Natural killer cell (primary cell): ENCODE measurements at regions not wholly inside any gene's neighbourhood (a gene's known extent, or its start where the extent isn't known, plus 50 kb on each side); places are given as distances from the start of the nearest gene placed in this dataset.
"Not testable (repeated sequence)": the region's sequence is repeated elsewhere in the genome, so short reads cannot be mapped to it uniquely, and the experiment has no call there.

Experiments
- ATAC-seq, 3 donors: fragments of 150-1000 bp in 2 of 3; fragments of 200-7000 bp in 1 of 3; cut with Tn5 transposase; 1 replicate in 1 of 3; 2 replicates in 2 of 3; pipeline ENCODE4 v1.10.0; 2021; ENCODE audit warnings: mild to moderate bottlenecking in 2 of 3, moderate library complexity in 2 of 3
- DNase-seq, 2 donors: peaks; one replicate each; pipeline versions ENCODE4 v3.0.0 to v3.0.0-alpha.2; 2013 to 2021; ENCODE audit warnings: mixed read lengths in 1 of 2
- H3K27ac ChIP-seq: one replicate; pipeline ENCODE4 v1.5.1; 2013; ENCODE audit warnings: mild to moderate bottlenecking, low read length
- H3K27me3 ChIP-seq: one replicate; pipeline ENCODE4 v1.6.1; 2013; ENCODE audit warnings: low read length; ENCODE audit not compliant: control insufficient read depth, insufficient read depth
- H3K36me3 ChIP-seq: one replicate; pipeline ENCODE4 v1.6.1; 2013; ENCODE audit warnings: low read length; ENCODE audit not compliant: control insufficient read depth, insufficient read depth
- H3K4me1 ChIP-seq: one replicate; pipeline ENCODE4 v1.6.1; 2013; ENCODE audit warnings: low read length; ENCODE audit not compliant: control insufficient read depth, insufficient read depth
- H3K4me3 ChIP-seq: one replicate; pipeline ENCODE4 v1.5.1; 2013; ENCODE audit warnings: low read length
- H3K9me3 ChIP-seq: one replicate; pipeline ENCODE4 v1.6.1; 2013; ENCODE audit warnings: low read length; ENCODE audit not compliant: control insufficient read depth, insufficient read depth
- H3K27ac Mint-ChIP-seq, 2 donors: one replicate each; pipeline ENCODE4 v1.8.0; 2022; ENCODE audit warnings: mild to moderate bottlenecking in 2 of 2, mixed read lengths in 2 of 2, moderate library complexity in 1 of 2
- H3K27me3 Mint-ChIP-seq, 2 donors: one replicate each; pipeline ENCODE4 v1.8.0; 2022; ENCODE audit warnings: low read depth in 2 of 2, mixed read lengths in 2 of 2
- H3K36me3 Mint-ChIP-seq: one replicate; pipeline ENCODE4 v1.8.0; 2022; ENCODE audit warnings: mixed read lengths
- H3K4me1 Mint-ChIP-seq, 2 donors: one replicate each; pipeline ENCODE4 v1.8.0; 2022; ENCODE audit warnings: mixed read lengths in 2 of 2
- H3K4me3 Mint-ChIP-seq: one replicate; pipeline ENCODE4 v1.8.0; 2022; ENCODE audit warnings: mild to moderate bottlenecking, moderate library complexity, mixed read lengths
- H3K9me3 Mint-ChIP-seq, 2 donors: one replicate each; pipeline ENCODE4 v1.8.0; 2022; ENCODE audit warnings: mixed read lengths in 2 of 2
- WGBS: methylation state at CpG from one replicate; pipeline ENCODE4 v1.1.7; 2013; ENCODE audit warnings: missing lambda C conversion rate; ENCODE audit not compliant: insufficient coverage; 5-methylcytosine and 5-hydroxymethylcytosine counted together
- intact Hi-C: fragments of 100-400 bp; cut with micrococcal nuclease; formaldehyde crosslinking; loops from one replicate; pipeline ENCODE4 v1.14.2; 2022
- TF ChIP-seq, protein P1 (sequence below): fragments of 200-600 bp; IDR thresholded peaks from one replicate; pipeline ENCODE4 v1.8.0; 2022; ENCODE audit warnings: antibody characterized with exemption

DNA sequence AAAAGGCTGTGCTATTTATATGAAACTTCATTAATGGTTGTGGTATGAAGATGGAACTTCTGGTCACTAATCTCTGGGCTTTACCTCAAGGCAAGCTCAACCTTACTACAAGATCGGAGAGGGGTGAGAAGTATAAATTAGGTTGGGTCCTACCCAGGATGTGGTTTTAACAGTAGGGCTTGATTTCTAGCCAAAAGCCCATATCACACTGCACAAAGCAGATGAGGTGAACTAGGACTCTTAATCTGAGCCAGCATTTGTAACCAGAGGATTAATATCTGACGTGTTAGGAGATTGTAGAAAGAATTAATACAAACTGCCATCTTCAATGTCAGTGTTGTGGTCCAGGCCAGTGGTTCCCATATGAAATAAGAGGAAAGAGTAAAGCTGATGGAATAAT lies 86.4 kb upstream of the RGPD4 start:
- peaks cover 0 to 4% of the 10 kb centered on the region in 2 donors for H3K9me3 Mint-ChIP-seq
- 14% methylated on average over 1 of the region's 2 CpGs for WGBS

DNA sequence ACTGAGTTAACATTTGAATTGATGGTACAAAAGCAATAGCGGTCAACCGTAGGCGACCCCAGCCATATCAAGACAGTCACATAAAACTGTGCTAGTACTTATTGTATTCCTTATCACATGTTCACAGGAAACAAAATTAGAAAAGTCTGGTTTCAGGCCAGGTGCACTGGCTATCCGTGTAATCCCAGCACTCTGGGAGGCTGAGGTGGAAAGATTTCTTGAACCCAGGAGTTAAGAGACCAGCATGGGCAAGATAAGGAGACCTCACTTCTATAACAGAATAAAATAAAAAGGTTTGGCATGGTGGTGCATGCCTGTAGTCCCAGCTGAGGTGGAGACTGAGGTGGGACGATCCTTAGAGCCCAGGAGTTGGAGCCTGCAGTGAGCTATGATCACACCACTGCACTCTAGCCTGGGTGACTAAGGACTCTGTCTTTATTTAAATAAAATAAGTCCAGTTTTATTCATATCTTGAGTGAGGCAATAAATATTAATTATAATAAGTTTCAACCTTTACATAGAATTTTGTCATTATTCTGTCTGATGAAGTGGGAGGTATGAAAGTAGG lies 84.1 kb upstream of the RGPD4 start:
- intact Hi-C loops, result no loop called here
- no peak overlapping the region for H3K27ac Mint-ChIP-seq
- no peak overlapping the region for H3K4me3 Mint-ChIP-seq
- DNase-seq (no peak), ATAC-seq (no peak)
- WGBS, result 96% methylated on average over 5 of the region's 5 CpGs
- Histone ChIP-seq H3K27me3 (no peaks in the 10 kb centered on the region), H3K27ac (no peak overlapping the region), H3K9me3 (no peaks in the 10 kb centered on the region), H3K4me1 (no peaks in the 10 kb centered on the region), H3K36me3 (no peaks in the 10 kb centered on the region), H3K4me3 (no peak overlapping the region)
- H3K4me1 Mint-ChIP-seq, result peaks cover 15 to 21% of the 10 kb centered on the region in 2 donors
- peaks cover 0 to 4% of the 10 kb centered on the region in 2 donors for H3K9me3 Mint-ChIP-seq
- H3K27me3 Mint-ChIP-seq, result no peaks in the 10 kb centered on the region
- no peaks in the 10 kb centered on the region for H3K36me3 Mint-ChIP-seq
- TF ChIP-seq, protein P1, sequence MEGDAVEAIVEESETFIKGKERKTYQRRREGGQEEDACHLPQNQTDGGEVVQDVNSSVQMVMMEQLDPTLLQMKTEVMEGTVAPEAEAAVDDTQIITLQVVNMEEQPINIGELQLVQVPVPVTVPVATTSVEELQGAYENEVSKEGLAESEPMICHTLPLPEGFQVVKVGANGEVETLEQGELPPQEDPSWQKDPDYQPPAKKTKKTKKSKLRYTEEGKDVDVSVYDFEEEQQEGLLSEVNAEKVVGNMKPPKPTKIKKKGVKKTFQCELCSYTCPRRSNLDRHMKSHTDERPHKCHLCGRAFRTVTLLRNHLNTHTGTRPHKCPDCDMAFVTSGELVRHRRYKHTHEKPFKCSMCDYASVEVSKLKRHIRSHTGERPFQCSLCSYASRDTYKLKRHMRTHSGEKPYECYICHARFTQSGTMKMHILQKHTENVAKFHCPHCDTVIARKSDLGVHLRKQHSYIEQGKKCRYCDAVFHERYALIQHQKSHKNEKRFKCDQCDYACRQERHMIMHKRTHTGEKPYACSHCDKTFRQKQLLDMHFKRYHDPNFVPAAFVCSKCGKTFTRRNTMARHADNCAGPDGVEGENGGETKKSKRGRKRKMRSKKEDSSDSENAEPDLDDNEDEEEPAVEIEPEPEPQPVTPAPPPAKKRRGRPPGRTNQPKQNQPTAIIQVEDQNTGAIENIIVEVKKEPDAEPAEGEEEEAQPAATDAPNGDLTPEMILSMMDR, result no peak

More for the DNA sequence above, 86.4 kb upstream of the RGPD4 start:
- Mint-ChIP-seq H3K36me3 (no peaks in the 10 kb centered on the region), H3K4me1 (peaks cover 15 to 21% of the 10 kb centered on the region in 2 donors), H3K4me3 (peak overlapping the region; percentile 63), H3K27ac (peak overlapping the region; percentile 6 to 75), H3K27me3 (no peaks in the 10 kb centered on the region)
- intact Hi-C loops, result no loop called here
- TF ChIP-seq, protein P1, result no peak
- no peaks in the 10 kb centered on the region for H3K36me3 ChIP-seq
- H3K4me3 ChIP-seq, result no peak overlapping the region
- no peaks in the 10 kb centered on the region for H3K4me1 ChIP-seq
- H3K9me3 ChIP-seq, result no peaks in the 10 kb centered on the region
- ATAC-seq (peak; percentile 76 to 91 (median 81)), DNase-seq (no peak)
- no peaks in the 10 kb centered on the region for H3K27me3 ChIP-seq
- H3K27ac ChIP-seq, result no peak overlapping the region

DNA sequence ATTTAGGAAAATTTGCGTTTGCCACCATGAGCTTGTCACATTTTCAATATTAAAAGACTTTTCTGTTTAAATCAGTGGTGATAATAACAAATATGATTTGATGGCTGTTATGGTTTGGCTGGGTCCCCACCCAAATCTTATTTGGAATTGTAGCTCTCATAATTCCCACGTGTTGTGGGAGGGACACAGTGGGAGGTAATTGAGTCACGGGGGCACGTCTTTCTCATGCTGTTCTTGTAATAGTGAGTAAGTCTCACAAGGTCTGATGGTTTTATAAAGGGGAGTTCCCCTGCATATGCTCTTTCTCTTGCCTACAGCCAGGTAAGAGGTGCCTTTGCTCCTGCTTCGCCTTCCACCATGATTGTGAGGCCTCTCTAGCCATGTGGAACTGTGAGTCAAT lies 83.4 kb upstream of the RGPD4 start:
- Mint-ChIP-seq H3K4me1 (peaks cover 15 to 21% of the 10 kb centered on the region in 2 donors), H3K27me3 (no peaks in the 10 kb centered on the region), H3K9me3 (peaks cover 0 to 4% of the 10 kb centered on the region in 2 donors), H3K4me3 (no peak overlapping the region), H3K27ac (no peak overlapping the region), H3K36me3 (no peaks in the 10 kb centered on the region)
- no peak for ATAC-seq
- H3K4me1 ChIP-seq, result no peaks in the 10 kb centered on the region
- H3K27ac ChIP-seq, result no peak overlapping the region
- no peaks in the 10 kb centered on the region for H3K36me3 ChIP-seq
- H3K27me3 ChIP-seq, result no peaks in the 10 kb centered on the region
- 84% methylated on average over 4 of the region's 5 CpGs for WGBS
- no peak overlapping the region for H3K4me3 ChIP-seq
- intact Hi-C loops, result no loop called here
- DNase-seq, result no peak
- H3K9me3 ChIP-seq, result no peaks in the 10 kb centered on the region
- TF ChIP-seq, protein P1, result no peak

DNA sequence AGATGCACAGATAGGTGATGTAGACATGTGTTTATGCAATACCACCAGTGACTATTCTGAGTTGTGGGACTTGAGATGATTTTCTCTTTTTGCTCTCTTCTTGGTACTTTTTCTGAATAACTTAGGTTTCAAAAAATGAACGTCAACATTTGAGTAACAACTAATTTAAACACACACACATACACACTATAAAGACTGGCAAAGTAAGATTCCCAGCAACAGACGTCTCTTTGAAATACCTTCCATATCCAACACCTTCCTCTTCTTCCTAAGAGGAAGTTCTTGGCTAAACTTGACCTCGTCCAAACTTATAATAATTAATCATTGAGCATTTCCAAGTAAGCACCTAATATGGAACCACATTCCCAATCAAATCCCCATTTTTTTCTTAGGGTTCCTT lies 81.6 kb upstream of the RGPD4 start:
- no peaks in the 10 kb centered on the region for H3K4me1 ChIP-seq
- no peaks in the 10 kb centered on the region for H3K36me3 ChIP-seq
- TF ChIP-seq, protein P1, result no peak
- Mint-ChIP-seq H3K27ac (no peak overlapping the region), H3K4me1 (peaks cover 7 to 12% of the 10 kb centered on the region in 2 donors), H3K27me3 (no peaks in the 10 kb centered on the region), H3K9me3 (no peaks in the 10 kb centered on the region), H3K36me3 (no peaks in the 10 kb centered on the region), H3K4me3 (no peak overlapping the region)
- ATAC-seq, result no peak
- WGBS, result 86% methylated on average over 3 of the region's 3 CpGs
- no peak overlapping the region for H3K4me3 ChIP-seq
- no peak overlapping the region for H3K27ac ChIP-seq
- no peaks in the 10 kb centered on the region for H3K27me3 ChIP-seq
- no peaks in the 10 kb centered on the region for H3K9me3 ChIP-seq
- intact Hi-C loops, result no loop called here
- DNase-seq, result no peak

DNA sequence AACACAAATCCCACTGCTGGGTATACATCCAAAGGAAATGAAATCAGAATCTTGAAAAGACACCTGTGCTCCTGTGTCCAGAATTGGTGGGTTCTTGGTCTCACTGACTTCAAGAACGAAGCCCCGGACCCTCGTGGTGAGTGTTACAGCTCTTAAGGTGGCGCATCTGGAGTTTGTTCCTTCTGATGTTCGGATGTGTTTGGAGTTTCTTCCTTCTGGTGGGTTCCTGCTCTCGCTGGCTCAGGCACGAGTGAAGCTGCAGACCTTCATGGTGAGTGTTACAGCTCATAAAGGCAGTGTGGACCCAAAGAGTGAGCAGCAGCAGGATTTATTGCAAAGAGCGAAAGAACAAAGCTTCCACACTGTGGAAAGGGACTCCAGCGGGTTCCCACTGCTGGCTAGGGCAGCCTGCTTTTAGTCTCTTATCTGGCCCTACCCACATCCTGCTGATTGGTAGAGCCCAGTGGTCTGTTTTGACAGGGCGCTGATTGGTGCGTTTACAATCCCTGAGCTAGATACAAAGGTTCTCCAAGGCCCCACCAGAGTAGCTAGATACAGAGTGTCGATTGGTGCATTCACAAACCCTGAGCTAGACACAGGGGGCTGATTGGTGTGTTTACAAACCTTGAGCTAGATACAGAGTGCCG lies 80.0 kb upstream of the RGPD4 start:
- H3K4me1 Mint-ChIP-seq, H3K4me3 Mint-ChIP-seq, H3K27me3 ChIP-seq, H3K27ac Mint-ChIP-seq, H3K27ac ChIP-seq, intact Hi-C loops, H3K4me3 ChIP-seq, H3K27me3 Mint-ChIP-seq, H3K9me3 ChIP-seq, H3K36me3 ChIP-seq, H3K4me1 ChIP-seq, DNase-seq, H3K9me3 Mint-ChIP-seq, H3K36me3 Mint-ChIP-seq, ATAC-seq: not testable (repeated sequence)
- 94% methylated on average over 12 of the region's 13 CpGs for WGBS
